Endothelial cell of umbilical vein (primary cell): ENCODE measurements at regions not wholly inside any gene's neighbourhood (a gene's known extent, or its start where the extent isn't known, plus 50 kb on each side); places are given as distances from the start of the nearest gene placed in this dataset.

ENCODE experiments used
- BruUV-seq: library from RNA; stranded (reverse); fragments of 400-500 nt; replicated peaks from 2 replicates; lab custom pipeline; 2021; lab: Mats Ljungman, UMichigan
- CTCF ChIA-PET: fragments of 300-600, 350-600 bp; sonication (Branson Sonifier 250); formaldehyde crosslinking; loops from one replicate; lab custom pipeline; 2021; ENCODE audit warnings: antibody characterized with exemption, inconsistent platforms; lab: Charles Lee
- POLR2A ChIA-PET: fragments of 300-600, 350-600 bp; sonication (Branson Sonifier 250); formaldehyde crosslinking; loops from one replicate; lab custom pipeline; 2021; ENCODE audit warnings: antibody characterized with exemption, inconsistent platforms; lab: Charles Lee
- DNase-seq: peaks from one replicate; pipeline ENCODE4 v3.0.0-alpha.2; 2011; ENCODE audit warnings: low read depth, low spot score
- FAIRE-seq: peaks from 2 replicates; lab custom pipeline; 2011; peaks lifted over from hg19 to GRCh38; lab: Jason Lieb, UNC
- H2AFZ ChIP-seq: 2 replicates; pipeline ENCODE4 v1.6.0; 2012; ENCODE audit warnings: low read depth, low read length, control low read depth, inconsistent platforms
- H3K27ac ChIP-seq: 2 replicates; pipeline ENCODE4 v1.5.1; 2011; ENCODE audit warnings: low read depth, mild to moderate bottlenecking, control low read depth, low read length, moderate library complexity; ENCODE audit not compliant: insufficient read depth
- H3K27me3 ChIP-seq, 2 experiments: 2 replicates each; pipeline versions ENCODE4 v1.6.0 to v1.6.1; 2011; ENCODE audit warnings: low read length in 2 of 2, mixed read lengths in 1 of 2; ENCODE audit not compliant: control insufficient read depth in 2 of 2, insufficient read depth in 2 of 2
- H3K36me3 ChIP-seq, 2 experiments: 2 replicates in 1 of 2; 3 replicates in 1 of 2; pipeline ENCODE4 v1.5.1; 2011; ENCODE audit warnings: low read length in 2 of 2, mild to moderate bottlenecking in 1 of 2, moderate library complexity in 1 of 2; ENCODE audit not compliant: control insufficient read depth in 2 of 2, insufficient read depth in 2 of 2; ENCODE audit errors: extremely low read depth in 1 of 2
- H3K4me1 ChIP-seq: 3 replicates; pipeline ENCODE4 v1.5.1; 2011; ENCODE audit warnings: mild to moderate bottlenecking, low read length; ENCODE audit not compliant: control insufficient read depth, insufficient read depth; ENCODE audit errors: extremely low read depth
- H3K4me2 ChIP-seq: 2 replicates; pipeline ENCODE4 v1.6.1; 2011; ENCODE audit warnings: low read length, control low read depth, mixed read lengths; ENCODE audit not compliant: insufficient read depth
- H3K4me3 ChIP-seq, 3 experiments: fragments of 200-600 bp in 1 of 3; sonication (generic), shearing (Covaris generic) in 1 of 3; replicated peaks in 1 of 3; 2 replicates each; pipeline ENCODE4 v1.5.1; 2011 to 2016; ENCODE audit warnings: control low read depth in 3 of 3, low read length in 3 of 3, mild to moderate bottlenecking in 2 of 3, inconsistent platforms in 1 of 3, low read depth in 1 of 3, moderate library complexity in 1 of 3; ENCODE audit not compliant: insufficient read depth in 1 of 3
- H3K79me2 ChIP-seq: 2 replicates; pipeline ENCODE4 v1.6.0; 2012; ENCODE audit warnings: low read length, inconsistent platforms; ENCODE audit not compliant: control insufficient read depth, insufficient read depth
- H3K9ac ChIP-seq: replicated peaks from 2 replicates; pipeline ENCODE3; 2011; ENCODE audit warnings: low read length, control low read depth; ENCODE audit not compliant: insufficient read depth; ENCODE audit errors: extremely low read depth
- H3K9me1 ChIP-seq: replicated peaks from 3 replicates; pipeline ENCODE4 v1.6.0; 2011; ENCODE audit warnings: mild to moderate bottlenecking, low read length; ENCODE audit not compliant: control insufficient read depth, insufficient read depth; ENCODE audit errors: extremely low read depth
- H3K9me3 ChIP-seq: replicated peaks from 2 replicates; pipeline ENCODE4 v1.5.1; 2012; ENCODE audit warnings: low read length, inconsistent platforms; ENCODE audit not compliant: control insufficient read depth, insufficient read depth
- H4K20me1 ChIP-seq: replicated peaks from 2 replicates; pipeline ENCODE3; 2011; ENCODE audit warnings: mild to moderate bottlenecking, low read length; ENCODE audit not compliant: control insufficient read depth, insufficient read depth; ENCODE audit errors: extremely low read depth
- CTCF ChIP-seq, 2 donors: IDR thresholded peaks; 1 replicate in 1 of 2; 2 replicates in 1 of 2; pipeline ENCODE4 v1.5.1; 2011; ENCODE audit warnings: low read length in 2 of 2, mild to moderate bottlenecking in 2 of 2, moderate library complexity in 2 of 2, control low read depth in 1 of 2, inconsistent platforms in 1 of 2, low read depth in 1 of 2; ENCODE audit not compliant: insufficient read depth in 1 of 2; ENCODE audit errors: extremely low read depth in 1 of 2
- EZH2 ChIP-seq: IDR thresholded peaks from 2 replicates; pipeline ENCODE4 v1.6.1; 2012; ENCODE audit warnings: borderline replicate concordance, low read depth, mild to moderate bottlenecking, moderate library complexity, low read length, inconsistent platforms; ENCODE audit not compliant: severe bottlenecking
- FOS ChIP-seq: IDR thresholded peaks from 2 replicates; pipeline ENCODE4 v1.6.1; 2011; ENCODE audit warnings: mild to moderate bottlenecking, low read length, moderate library complexity, borderline replicate concordance; ENCODE audit not compliant: insufficient read depth
- GATA2 ChIP-seq: IDR thresholded peaks from 2 replicates; pipeline ENCODE4 v1.7.0; 2011; ENCODE audit warnings: low read depth, mild to moderate bottlenecking, moderate library complexity, mixed read lengths, low read length; ENCODE audit not compliant: insufficient read length, insufficient read depth
- JUN ChIP-seq: IDR thresholded peaks from 2 replicates; pipeline ENCODE4 v1.6.1; 2011; ENCODE audit warnings: borderline replicate concordance, low read depth; ENCODE audit not compliant: insufficient read length, insufficient read depth
- MYC ChIP-seq: IDR thresholded peaks from one replicate; pipeline ENCODE4 v1.6.1; 2011; ENCODE audit warnings: mild to moderate bottlenecking, low read depth, low read length
- POLR2A ChIP-seq: IDR thresholded peaks from 2 replicates; pipeline ENCODE4 v1.6.1; 2012; ENCODE audit warnings: low read depth, mild to moderate bottlenecking, control low read depth, low read length
- POLR2AphosphoS5 ChIP-seq: IDR thresholded peaks from 2 replicates; pipeline ENCODE4 v1.6.1; 2012; ENCODE audit warnings: low read depth, mild to moderate bottlenecking, control low read depth, low read length, moderate library complexity; ENCODE audit not compliant: insufficient read depth
- dilution Hi-C: fragments of 300-500 bp; cut with MboI; formaldehyde crosslinking; loops from one replicate; pipeline ENCODE4 v1.15.0; 2019; ENCODE audit warnings: low sequenced_read_pairs; ENCODE audit not compliant: extremely low pct_ligation_motif_present
- intact Hi-C: fragments of 100-400 bp; cut with micrococcal nuclease; formaldehyde crosslinking; loops from one replicate; pipeline ENCODE4 v1.10.0; 2022
- TF ChIP-seq, protein P1 (sequence below): IDR thresholded peaks from 2 replicates; pipeline ENCODE4 v1.6.1; 2011; ENCODE audit not compliant: insufficient read depth, insufficient read length

GRCh38 chr2:238702276-238703052 is 145.4 kb upstream of the TWIST2 start:
- intact Hi-C loops = no loop called here
- Histone ChIP-seq H3K27me3 (no peaks in the 10 kb centered on the region), H3K4me1 (no peaks in the 10 kb centered on the region), H3K27ac (no peak overlapping the region), H3K9me3 (no peaks in the 10 kb centered on the region), H2AFZ (no peak overlapping the region), H3K9me1 (no peaks in the 10 kb centered on the region), H3K4me3 (no peak overlapping the region), H3K9ac (no peak overlapping the region), H3K79me2 (no peaks in the 10 kb centered on the region), H3K36me3 (no peaks in the 10 kb centered on the region), H4K20me1 (no peaks in the 10 kb centered on the region), H3K4me2 (no peak overlapping the region)
- no TSS peak for BruUV-seq
- CTCF ChIA-PET = no interaction called here
- FAIRE-seq = no peak
- POLR2A ChIA-PET = no interaction called here
- TF ChIP-seq POLR2AphosphoS5 (no peak), FOS (no peak), POLR2A (no peak), EZH2 (no peak), JUN (no peak)
- dilution Hi-C loops = no loop called here
- no peak for DNase-seq

GRCh38 chr2:238703053-238703415 is 144.9 kb upstream of the TWIST2 start:
- Histone ChIP-seq H3K4me1 (no peaks in the 10 kb centered on the region), H3K4me3 (no peak overlapping the region), H3K9ac (no peak overlapping the region), H3K9me1 (no peaks in the 10 kb centered on the region), H3K79me2 (no peaks in the 10 kb centered on the region), H3K4me2 (no peak overlapping the region), H3K36me3 (no peaks in the 10 kb centered on the region), H3K27ac (no peak overlapping the region), H3K9me3 (no peaks in the 10 kb centered on the region), H2AFZ (no peak overlapping the region), H3K27me3 (no peaks in the 10 kb centered on the region), H4K20me1 (no peaks in the 10 kb centered on the region)
- dilution Hi-C loops = no loop called here
- ChIA-PET CTCF (no interaction called here), POLR2A (no interaction called here)
- BruUV-seq = no TSS peak
- DNase-seq (no peak), FAIRE-seq (no peak)
- TF ChIP-seq, protein P1, sequence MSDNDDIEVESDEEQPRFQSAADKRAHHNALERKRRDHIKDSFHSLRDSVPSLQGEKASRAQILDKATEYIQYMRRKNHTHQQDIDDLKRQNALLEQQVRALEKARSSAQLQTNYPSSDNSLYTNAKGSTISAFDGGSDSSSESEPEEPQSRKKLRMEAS = no peak
- no peak for TF ChIP-seq EZH2
- no peak for TF ChIP-seq JUN
- no peak for TF ChIP-seq FOS
- TF ChIP-seq POLR2A = no peak
- no peak for TF ChIP-seq CTCF (IDR thresholded peaks at IDR 0.05; ENCODE audit: extremely low read depth in 1 of 2, insufficient read depth in 1 of 2, low read depth in 1 of 2, low read length in 2 of 2)
- no peak for TF ChIP-seq MYC
- TF ChIP-seq POLR2AphosphoS5 = no peak
- TF ChIP-seq GATA2 = no peak
- intact Hi-C loops = no loop called here
